ENCODE measurements at regions not wholly inside any gene's neighbourhood (a gene's known extent, or its start where the extent isn't known, plus 50 kb on each side); places are given as distances from the start of the nearest gene placed in this dataset.

DNA sequence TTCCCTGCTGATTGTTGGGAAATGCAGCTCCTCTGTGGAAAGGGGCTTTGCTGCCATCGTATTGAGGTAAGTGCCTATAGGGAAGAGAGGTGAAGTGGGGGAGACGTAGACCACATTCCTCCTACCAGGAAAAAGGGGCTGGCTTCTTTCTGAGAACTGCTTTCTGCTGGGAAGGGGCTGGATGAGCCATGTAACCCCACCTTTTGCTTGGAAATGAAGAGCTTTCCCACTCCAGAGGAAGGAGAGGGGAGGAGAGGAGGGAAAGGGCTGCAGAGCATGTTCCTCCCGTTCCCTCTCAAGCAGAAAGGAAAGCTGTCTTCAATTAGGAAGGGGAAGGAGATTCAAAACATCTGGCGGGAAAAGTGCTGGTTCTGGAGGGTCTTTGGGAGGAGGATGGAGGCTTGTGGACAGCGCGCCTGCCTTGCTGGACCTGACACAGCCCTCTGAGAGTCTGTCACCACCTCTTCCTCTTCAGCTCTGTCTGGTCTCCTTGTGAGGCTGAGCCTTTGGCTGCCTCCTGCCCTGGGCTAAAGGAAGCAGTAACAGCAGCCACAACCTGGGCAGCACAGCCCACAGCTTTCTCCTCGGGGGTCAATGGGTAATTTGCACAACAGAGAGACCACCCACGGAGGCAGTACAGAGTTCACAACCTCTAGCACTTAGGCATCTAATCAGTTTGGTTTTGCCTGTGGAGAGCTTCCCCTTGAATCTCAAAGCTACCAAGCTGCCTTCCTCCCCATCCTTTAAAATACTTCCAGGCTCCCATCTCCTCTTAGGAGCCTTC lies 410.0 kb upstream of the TNP1 start:
- DNase-seq (ENCODE audit: low read depth): no peak
- no peak overlapping the region for H3K4me3 ChIP-seq (ENCODE audit: low read depth, low read length)
- TF ChIP-seq CTCF (IDR thresholded peaks at IDR 0.05; ENCODE audit: low read depth, low read length): no peak
- no peak for TF ChIP-seq MAX (IDR thresholded peaks at IDR 0.05; ENCODE audit: low read depth, low read length)
- no peak for TF ChIP-seq MYC (IDR thresholded peaks at IDR 0.05; ENCODE audit: low read depth, low read length)
- no peak for TF ChIP-seq POLR2A (IDR thresholded peaks at IDR 0.05; ENCODE audit: extremely low read depth, insufficient read length)

DNA sequence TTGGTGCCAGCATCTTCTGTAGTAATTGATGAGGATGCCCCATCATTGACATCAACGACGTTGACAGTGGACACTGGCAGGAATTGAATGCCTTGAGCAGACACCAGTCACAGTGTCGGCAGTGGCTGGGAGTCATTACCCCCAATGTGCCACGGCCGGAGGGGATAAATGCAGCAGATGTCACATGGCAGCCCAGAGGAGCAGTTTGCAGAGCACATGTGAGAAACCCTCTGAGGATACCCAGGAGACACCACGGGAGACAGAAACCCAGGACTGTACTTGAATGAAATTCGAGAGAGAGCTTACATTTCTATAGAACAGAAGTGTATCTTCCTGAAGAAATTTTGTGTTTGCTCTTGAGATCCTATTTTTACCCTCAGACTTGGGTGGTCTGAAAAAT lies 409.1 kb upstream of the TNP1 start:
- no peak for DNase-seq (ENCODE audit: low read depth)
- TF ChIP-seq POLR2A (IDR thresholded peaks at IDR 0.05; ENCODE audit: extremely low read depth, insufficient read length): no peak
- no peak for TF ChIP-seq MYC (IDR thresholded peaks at IDR 0.05; ENCODE audit: low read depth, low read length)
- TF ChIP-seq CTCF (IDR thresholded peaks at IDR 0.05; ENCODE audit: low read depth, low read length): no peak
- no peak for TF ChIP-seq MAX (IDR thresholded peaks at IDR 0.05; ENCODE audit: low read depth, low read length)
- H3K4me3 ChIP-seq (ENCODE audit: low read depth, low read length): no peak overlapping the region

DNA sequence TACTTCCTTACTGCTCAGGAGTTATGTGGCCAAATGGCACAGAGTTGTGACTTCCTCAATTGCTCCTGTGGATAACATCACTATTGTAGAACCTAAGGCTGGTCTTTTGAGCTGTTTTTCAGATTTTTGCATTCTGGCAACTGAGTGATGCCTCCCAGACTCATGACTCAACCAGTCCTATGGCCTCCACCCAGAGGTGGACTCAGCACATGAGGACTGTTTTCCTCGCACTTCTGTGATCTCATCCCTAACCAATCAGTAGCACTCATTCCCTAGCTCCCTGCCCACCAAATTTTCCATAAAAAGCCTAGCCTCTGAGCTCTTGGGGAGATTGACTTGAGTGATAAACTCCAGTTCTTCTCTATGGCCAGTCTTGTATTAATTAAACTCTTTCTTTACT lies 407.9 kb upstream of the TNP1 start:
- H3K4me3 ChIP-seq (ENCODE audit: low read depth, low read length): no peak overlapping the region
- TF ChIP-seq CTCF (IDR thresholded peaks at IDR 0.05; ENCODE audit: low read depth, low read length): no peak
- TF ChIP-seq MYC (IDR thresholded peaks at IDR 0.05; ENCODE audit: low read depth, low read length): no peak
- TF ChIP-seq MAX (IDR thresholded peaks at IDR 0.05; ENCODE audit: low read depth, low read length): no peak
- TF ChIP-seq POLR2A (IDR thresholded peaks at IDR 0.05; ENCODE audit: extremely low read depth, insufficient read length): no peak
- no peak for DNase-seq (ENCODE audit: low read depth)

GRCh38 chr2:217263756-217264155 lies 403.9 kb upstream of the TNP1 start:
- TF ChIP-seq POLR2A (IDR thresholded peaks at IDR 0.05; ENCODE audit: extremely low read depth, insufficient read length) (no peak), CTCF (IDR thresholded peaks at IDR 0.05; ENCODE audit: low read depth, low read length) (no peak), MAX (IDR thresholded peaks at IDR 0.05; ENCODE audit: low read depth, low read length) (no peak), MYC (IDR thresholded peaks at IDR 0.05; ENCODE audit: low read depth, low read length) (no peak)
- DNase-seq (ENCODE audit: low read depth): no peak

DNA sequence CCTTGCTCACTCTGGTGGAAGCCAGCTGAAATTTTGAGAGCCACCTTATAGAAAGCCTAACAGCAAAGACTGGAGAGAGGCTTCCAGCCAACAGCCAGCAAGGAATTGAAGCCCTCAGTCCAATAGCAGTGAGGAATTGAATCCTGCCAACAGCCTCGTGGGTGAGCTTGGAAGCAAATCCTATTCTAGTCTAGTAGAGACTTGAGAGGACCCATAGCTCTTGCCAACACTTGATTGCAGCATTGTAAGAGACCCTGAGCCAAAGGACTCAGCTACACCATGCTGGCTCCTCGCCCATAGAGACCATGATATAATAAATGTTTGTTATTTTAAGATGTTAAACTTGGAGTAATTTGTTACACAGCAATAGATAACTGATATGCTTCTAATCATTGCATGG lies 403.0 kb upstream of the TNP1 start:
- H3K4me3 ChIP-seq (ENCODE audit: low read depth, low read length): no peak overlapping the region
- no peak for DNase-seq (ENCODE audit: low read depth)
- TF ChIP-seq MYC (IDR thresholded peaks at IDR 0.05; ENCODE audit: low read depth, low read length) (no peak), POLR2A (IDR thresholded peaks at IDR 0.05; ENCODE audit: extremely low read depth, insufficient read length) (no peak), MAX (IDR thresholded peaks at IDR 0.05; ENCODE audit: low read depth, low read length) (no peak), CTCF (IDR thresholded peaks at IDR 0.05; ENCODE audit: low read depth, low read length) (no peak)

More at GRCh38 chr2:217263756-217264155, 403.9 kb upstream of the TNP1 start:
- H3K4me3 ChIP-seq (ENCODE audit: low read depth, low read length): no peak overlapping the region

Measured in NB4 (cell line).